PC-9 (cell line): ENCODE measurements at regions not wholly inside any gene's neighbourhood (a gene's known extent, or its start where the extent isn't known, plus 50 kb on each side); places are given as distances from the start of the nearest gene placed in this dataset.

Experiments used
- CTCF ChIP-seq: fragments of 200-600 bp; sonication (generic); conservative IDR thresholded peaks from 2 replicates; pipeline ENCODE4 v1.6.1; 2017; ENCODE audit warnings: mixed run types, antibody characterized with exemption, mild to moderate bottlenecking, moderate library complexity
- EZH2 ChIP-seq: fragments of 200-600 bp; sonication (generic); IDR thresholded peaks from 2 replicates; pipeline ENCODE4 v1.8.0; 2017; ENCODE audit warnings: antibody characterized with exemption, low read depth

GRCh38 chr16:86826941-86827340 is 248.6 kb downstream of the FOXL1 start:
- TF ChIP-seq EZH2 = no peak
- TF ChIP-seq CTCF = no peak
